ENCODE measurements at regions not wholly inside any gene's neighbourhood (a gene's known extent, or its start where the extent isn't known, plus 50 kb on each side); places are given as distances from the start of the nearest gene placed in this dataset.

DNA sequence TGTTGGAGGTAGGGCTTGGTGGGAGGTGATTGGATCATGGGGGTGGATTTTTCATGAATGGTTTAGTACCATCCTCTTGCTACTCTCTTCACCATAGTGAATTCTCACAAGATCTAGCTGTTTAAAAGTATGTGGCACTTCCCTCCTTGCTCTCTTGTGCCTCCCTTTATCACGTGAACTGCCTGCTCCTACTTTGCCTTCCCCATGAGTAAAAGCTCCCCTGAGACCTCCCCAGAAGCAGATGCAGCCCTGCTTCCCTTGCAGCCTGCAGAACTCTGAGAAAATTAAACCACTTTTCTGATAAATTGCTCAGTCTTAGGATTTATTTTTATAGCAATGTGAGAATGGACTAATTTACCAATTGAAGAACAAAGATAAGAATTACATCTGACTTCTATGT lies 223.1 kb downstream of the RNF144A start:
- DNase-seq (ENCODE audit: extremely low read depth in 1 of 4, low spot score in 3 of 4) (no peak), FAIRE-seq (no peak), ATAC-seq (no peak)
- H3K9ac ChIP-seq (ENCODE audit: insufficient read depth in 1 of 2, low read depth in 2 of 2, low read length in 2 of 2) = no peak overlapping the region
- no peaks in the 10 kb centered on the region for H3K9me3 ChIP-seq (replicated peaks; ENCODE audit: control insufficient read depth, insufficient read depth, low read depth, low read length)
- intact Hi-C loops (cut with micrococcal nuclease) (no loop called here), in situ Hi-C loops (cut with MboI) (no loop called here)
- H3K27me3 ChIP-seq (ENCODE audit: control insufficient read depth in 2 of 2, insufficient read depth in 2 of 2, low read length in 2 of 2) = no peaks in the 10 kb centered on the region
- no peak overlapping the region for H3K4me3 ChIP-seq
- H3K9me1 ChIP-seq (ENCODE audit: control insufficient read depth, insufficient read depth, low read length) = no peaks in the 10 kb centered on the region
- H3K36me3 ChIP-seq (ENCODE audit: control insufficient read depth, insufficient read depth, low read length) = no peaks in the 10 kb centered on the region
- H3K27ac ChIP-seq (ENCODE audit: extremely low read depth, low read depth, low read length) = no peak overlapping the region
- no peaks in the 10 kb centered on the region for H3K4me1 ChIP-seq (replicated peaks in 1 of 2; ENCODE audit: control insufficient read depth in 2 of 2, insufficient read depth in 2 of 2, low read length in 2 of 2)
- H2AFZ ChIP-seq (ENCODE audit: low read depth, low read length) = no peak overlapping the region
- WGBS (ENCODE audit: insufficient coverage, low coverage, missing lambda C conversion rate) = 0% methylated on average over 1 of the region's 1 CpG
- no TSS peak for BruUV-seq (replicated peaks)
- POLR2A ChIA-PET = no interaction called here
- H4K20me1 ChIP-seq (replicated peaks; ENCODE audit: control insufficient read depth, insufficient read depth, low read length) = no peaks in the 10 kb centered on the region
- TF ChIP-seq MCM5 (IDR thresholded peaks at IDR 0.05; ENCODE audit: low read depth) (no peak), OTX1 (CRISPR knock-in tag; IDR thresholded peaks at IDR 0.05) (no peak), YY1 (IDR thresholded peaks at IDR 0.05; ENCODE audit: borderline replicate concordance in 1 of 3, control insufficient read depth in 1 of 3, extremely low read depth in 1 of 3, insufficient read depth in 3 of 3, insufficient read length in 1 of 3, insufficient replicate concordance in 2 of 3, low read depth in 1 of 3, low read length in 2 of 3) (no peak), ZNF551 (CRISPR knock-in tag; IDR thresholded peaks at IDR 0.05) (no peak), ZNF431 (CRISPR knock-in tag; IDR thresholded peaks at IDR 0.05) (no peak), FOXK2 (conservative IDR thresholded peaks at IDR 0.05 in 1 of 2, IDR thresholded peaks at IDR 0.05 in 1 of 2; ENCODE audit: low read depth in 2 of 2) (no peak), SIX5 (IDR thresholded peaks at IDR 0.05; ENCODE audit: borderline replicate concordance in 1 of 2, insufficient read depth in 1 of 2, low read depth in 1 of 2, low read length in 2 of 2) (no peak), USF1 (CRISPR knock-in tag; IDR thresholded peaks at IDR 0.05) (no peak), ZKSCAN8 (CRISPR knock-in tag; IDR thresholded peaks at IDR 0.05) (no peak), THAP7 (CRISPR knock-in tag; IDR thresholded peaks at IDR 0.05) (no peak)
- TF ChIP-seq, protein P1, sequence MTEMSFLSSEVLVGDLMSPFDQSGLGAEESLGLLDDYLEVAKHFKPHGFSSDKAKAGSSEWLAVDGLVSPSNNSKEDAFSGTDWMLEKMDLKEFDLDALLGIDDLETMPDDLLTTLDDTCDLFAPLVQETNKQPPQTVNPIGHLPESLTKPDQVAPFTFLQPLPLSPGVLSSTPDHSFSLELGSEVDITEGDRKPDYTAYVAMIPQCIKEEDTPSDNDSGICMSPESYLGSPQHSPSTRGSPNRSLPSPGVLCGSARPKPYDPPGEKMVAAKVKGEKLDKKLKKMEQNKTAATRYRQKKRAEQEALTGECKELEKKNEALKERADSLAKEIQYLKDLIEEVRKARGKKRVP (CRISPR knock-in tag; IDR thresholded peaks at IDR 0.05) = no peak
- CTCF ChIA-PET (ENCODE audit: low intra/inter-chr PET ratio) = no interaction called here
- no peak overlapping the region for H3K4me2 ChIP-seq (ENCODE audit: insufficient read depth, low read length)
- H3K79me2 ChIP-seq (ENCODE audit: control insufficient read depth, insufficient read depth, low read length) = no peaks in the 10 kb centered on the region

All from K562 (cell line).